ENCODE measurements at regions not wholly inside any gene's neighbourhood (a gene's known extent, or its start where the extent isn't known, plus 50 kb on each side); places are given as distances from the start of the nearest gene placed in this dataset.

DNA sequence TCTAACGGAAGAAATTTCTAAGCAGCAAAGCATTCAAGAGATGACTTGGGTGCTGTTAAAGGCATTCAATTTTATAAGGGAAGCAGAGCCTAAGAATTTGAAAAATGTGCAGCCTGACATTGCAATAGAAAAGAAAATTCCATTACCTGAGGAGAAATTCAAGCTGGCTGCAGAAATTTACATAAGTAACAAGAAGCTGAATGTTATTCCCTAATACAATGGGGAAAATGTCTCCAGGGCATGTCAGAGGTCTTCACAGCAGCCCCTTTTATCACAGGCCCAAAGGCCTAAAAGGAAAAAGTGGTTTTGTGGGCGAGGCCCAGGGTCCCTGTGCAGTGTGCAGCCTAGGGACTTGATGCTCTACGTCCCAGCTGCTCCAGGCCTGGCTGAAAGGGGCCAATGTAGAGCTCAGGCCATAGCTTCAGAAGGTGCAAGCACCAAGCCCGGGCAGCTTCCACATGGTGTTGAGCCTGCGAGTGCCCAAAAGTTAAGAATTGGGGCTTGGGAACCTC is 306.7 kb downstream of the RDH14 start:
- no peak for DNase-seq (ENCODE audit: low spot score)

DNA sequence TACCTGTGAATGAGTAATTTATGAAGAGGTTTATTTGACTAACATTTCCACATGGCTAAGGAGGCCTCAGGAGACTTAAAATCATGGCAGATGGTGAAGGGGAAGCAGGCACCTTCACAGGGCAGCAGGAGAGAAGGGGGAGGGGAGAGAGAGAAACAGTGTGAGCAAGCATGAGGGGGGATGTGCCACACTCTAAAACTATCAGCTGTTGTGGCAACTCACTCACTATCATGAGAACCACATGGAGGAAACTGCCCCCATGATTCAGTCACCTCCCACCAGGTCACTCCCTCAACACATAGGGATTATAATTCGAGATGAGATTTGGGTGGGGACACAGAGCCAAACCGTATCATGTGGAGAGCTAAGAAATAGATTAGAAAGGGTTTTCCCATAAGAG is 309.0 kb downstream of the RDH14 start:
- DNase-seq (ENCODE audit: low spot score) = no peak

DNA sequence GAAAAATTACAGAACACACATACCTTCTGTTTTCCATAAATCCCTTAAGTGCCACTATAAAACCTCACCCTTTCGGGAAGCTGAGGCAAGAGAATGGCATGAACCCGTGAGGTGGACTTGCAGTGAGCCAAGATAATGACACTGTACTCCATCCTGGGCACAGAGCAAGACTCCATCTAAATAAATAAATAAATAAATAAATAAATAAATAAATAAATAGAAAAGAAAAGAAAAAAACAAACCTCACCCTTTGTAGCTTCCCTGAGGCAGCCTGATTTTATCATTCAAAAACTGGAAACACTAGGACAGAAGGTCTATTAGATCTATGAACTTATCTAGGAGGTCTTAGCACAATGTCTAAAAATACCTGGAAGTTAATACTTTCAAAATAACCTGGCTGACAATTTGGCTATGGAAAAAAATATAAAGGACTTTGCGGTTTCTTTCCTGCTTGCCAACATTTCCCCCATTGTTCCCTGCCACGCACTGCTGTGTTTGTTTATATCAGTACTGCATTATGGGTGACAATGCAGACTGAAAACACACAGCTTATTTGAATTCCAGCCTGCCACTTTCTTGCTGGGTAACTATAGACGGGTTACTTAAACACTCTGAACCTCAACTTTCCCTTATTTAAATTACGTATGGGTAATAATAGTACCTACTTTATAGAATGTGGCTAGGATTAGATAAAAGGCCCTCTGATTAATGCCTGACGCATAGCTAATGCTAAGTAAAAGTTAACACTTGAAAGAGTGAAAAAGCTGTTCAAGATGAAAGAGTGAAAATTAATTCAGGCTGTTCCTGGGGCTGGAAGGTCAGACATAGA is 313.0 kb downstream of the RDH14 start:
- no peak for DNase-seq (ENCODE audit: low spot score)

DNA sequence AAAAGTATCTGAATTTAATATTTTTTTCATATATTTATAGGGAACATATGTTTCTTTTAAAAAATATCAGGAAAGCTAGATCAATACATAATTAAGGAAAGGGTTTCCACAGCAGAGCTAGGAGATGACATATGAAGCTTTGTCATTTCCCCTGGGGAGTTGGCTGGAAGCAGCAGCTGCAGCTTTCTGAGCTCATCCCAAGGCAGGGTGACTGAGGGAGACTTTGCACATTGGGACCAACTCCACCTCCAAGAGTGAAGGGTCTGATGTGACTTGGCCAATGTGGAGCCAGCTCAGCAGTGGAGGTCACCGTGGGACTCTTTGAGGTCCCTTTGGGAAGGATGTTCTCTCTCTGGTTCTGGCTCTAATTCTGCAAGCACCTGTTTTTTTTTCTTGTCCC is 315.1 kb downstream of the RDH14 start:
- DNase-seq (ENCODE audit: low spot score) = no peak

DNA sequence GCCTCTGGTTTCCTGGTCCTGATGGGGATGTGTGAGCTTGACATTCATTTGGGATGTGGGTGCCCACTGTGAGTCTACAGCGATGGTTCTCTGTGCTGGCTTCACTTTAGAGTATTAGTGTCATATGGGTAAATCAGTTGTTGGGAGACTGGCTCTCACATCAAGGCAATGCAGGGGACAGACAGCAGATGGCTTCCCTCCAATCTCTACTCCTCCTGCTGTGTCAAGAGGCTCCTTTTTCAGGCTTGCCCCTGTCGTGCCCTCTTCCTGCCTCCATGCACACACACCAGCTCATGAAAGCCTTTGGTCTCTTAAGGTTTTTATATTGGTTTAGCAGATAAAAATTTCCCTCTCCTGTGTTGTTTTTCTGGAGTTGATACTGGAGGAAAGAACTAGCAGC is 315.6 kb downstream of the RDH14 start:
- DNase-seq (ENCODE audit: low spot score) = no peak

DNA sequence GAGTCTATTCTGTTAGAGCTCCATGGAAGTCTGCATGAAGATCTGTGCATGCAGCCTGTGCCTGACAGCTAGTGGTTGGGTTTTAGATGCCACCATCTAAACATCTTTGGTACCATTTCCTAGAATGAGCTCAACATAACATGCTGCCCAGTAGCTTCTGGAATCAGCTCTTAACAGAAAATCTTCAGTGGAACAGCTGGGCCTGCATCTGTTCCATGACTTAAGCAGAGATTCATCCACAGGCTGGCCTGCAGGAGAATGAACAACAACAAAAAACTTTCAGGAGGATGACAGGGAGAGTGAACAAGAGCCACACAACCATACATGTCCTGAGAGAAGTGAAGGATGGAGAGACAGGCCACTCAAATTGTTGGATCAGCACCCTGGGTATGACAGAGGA is 316.6 kb downstream of the RDH14 start:
- DNase-seq (ENCODE audit: low spot score) = no peak

DNA sequence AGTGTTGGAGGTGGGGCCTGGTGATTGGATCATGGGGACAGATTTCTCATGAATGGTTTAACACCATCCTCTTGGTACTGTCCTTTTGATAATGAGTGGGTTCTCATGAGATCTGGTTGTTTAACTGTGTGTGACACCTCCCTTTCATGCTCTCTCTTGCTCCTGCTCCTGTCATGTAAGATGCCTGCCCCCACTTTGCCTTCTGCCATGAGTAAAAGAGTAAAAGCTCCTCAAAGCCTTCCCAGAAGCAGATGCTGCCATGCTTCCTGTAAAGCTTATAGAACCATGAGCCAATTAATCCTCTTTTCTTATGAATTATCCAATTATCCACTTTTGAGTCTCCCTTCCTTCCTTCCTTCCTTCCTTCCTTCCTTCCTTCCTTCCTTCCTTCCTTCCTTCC is 317.7 kb downstream of the RDH14 start:
- no peak for DNase-seq (ENCODE audit: low spot score)

DNA sequence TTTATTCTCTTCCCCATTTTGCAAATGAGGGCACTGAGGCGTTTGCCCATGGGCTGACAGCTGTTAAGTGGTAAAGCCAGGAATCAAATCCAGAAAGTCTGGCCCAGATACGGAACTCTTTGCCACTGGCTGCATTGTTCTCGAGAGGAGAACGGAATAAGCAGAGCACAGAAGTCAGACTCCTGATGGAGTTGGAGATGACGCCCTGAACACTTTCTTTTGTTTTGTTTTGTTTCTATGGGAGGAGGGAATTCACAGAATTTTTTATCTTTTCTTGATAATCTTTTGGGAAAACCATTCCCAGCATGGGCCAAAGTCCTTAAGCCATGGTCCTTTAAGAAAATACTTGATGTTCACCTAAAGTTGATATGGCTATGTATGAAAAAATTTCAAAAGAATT is 322.2 kb downstream of the RDH14 start:
- no peak for DNase-seq (ENCODE audit: low spot score)

DNA sequence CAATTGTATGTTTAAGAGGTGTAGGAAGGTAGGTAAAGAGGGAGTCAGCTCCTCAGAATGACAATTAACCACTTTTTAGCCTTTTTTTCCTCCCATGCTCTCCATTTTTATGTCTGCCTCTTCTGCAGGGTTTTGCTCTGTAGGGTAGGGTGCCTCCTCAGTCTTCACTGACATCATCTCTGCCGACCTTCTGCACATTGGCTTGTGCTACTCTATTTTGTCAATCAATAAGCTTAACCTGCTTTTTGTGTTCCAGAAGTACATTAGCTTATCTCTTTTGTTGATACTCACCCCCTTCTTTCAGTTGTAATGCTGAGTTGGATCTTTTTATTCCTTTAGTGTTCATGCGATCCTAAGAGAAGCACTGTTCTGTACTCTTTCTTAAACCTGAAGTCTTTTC is 323.2 kb downstream of the RDH14 start:
- no peak for DNase-seq (ENCODE audit: low spot score)

DNA sequence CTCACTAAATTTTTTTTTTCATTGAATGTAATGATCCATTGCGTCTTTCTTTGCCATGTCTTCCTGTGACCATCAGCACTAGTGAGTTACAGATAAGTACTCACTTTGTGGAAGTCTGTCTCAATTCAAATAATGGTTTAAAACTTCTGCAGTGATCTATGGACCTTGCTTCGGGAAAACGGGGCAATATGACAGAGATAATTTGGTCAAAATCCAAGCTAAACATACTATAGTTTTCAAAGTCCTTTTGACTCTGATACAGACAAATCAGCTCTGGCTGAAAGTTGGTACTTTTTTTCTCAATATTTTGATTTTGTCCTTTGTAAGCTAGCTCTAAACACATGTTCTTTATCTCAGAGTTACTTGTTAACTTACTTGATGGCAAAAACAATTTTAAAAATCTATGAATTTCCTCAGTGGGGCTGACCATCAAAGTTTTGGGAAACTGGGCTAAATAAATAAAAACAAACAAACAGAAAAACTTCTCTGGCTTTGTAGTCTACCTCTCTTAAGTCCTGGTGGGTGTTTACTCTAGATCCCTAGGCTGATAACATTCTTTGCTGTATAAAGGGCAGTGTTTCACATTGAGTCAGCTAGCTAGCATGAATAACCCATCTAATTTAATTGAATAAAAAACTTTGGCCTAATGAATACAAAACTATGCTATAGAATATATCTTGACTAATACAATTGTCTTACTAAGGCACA is 327.6 kb downstream of the RDH14 start:
- no peak for DNase-seq (ENCODE audit: low spot score)

DNA sequence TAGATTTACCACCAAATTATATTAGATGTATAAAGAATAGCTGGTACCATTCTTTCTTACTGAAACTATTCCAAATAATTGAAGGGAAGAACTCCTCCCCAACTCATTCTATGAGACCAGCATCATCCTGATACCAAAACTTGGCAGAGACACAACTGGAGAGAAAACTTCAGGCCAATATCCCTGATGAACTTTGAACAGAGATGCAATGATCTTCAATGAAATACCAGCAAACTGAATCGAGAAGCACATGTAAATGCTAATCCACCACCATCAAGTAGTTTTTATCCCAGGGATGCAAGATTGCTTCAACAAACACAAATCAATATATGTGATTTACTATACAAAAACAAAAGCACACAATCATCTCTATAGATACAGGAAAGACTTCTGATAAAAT is 329.8 kb downstream of the RDH14 start:
- DNase-seq (ENCODE audit: low spot score) = no peak

DNA sequence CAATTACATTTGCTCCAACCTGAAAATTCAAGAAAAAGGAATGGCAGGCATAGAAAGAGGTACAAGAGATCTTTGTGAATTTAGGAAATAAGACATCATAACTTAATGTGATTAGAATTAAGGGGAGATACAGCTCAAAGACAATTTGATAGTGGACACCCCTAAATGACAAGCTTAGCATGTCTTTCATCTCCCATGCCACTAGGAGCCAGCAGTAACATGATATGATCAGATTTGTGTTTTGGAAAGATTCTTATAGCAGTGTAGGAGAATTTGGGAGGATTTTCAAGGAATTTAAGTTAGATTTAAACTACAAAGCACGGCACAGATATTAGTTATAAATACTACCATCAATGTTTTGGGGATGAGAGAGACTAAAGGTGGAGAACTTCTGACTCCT is 340.8 kb downstream of the RDH14 start:
- DNase-seq (ENCODE audit: low spot score) = no peak

DNA sequence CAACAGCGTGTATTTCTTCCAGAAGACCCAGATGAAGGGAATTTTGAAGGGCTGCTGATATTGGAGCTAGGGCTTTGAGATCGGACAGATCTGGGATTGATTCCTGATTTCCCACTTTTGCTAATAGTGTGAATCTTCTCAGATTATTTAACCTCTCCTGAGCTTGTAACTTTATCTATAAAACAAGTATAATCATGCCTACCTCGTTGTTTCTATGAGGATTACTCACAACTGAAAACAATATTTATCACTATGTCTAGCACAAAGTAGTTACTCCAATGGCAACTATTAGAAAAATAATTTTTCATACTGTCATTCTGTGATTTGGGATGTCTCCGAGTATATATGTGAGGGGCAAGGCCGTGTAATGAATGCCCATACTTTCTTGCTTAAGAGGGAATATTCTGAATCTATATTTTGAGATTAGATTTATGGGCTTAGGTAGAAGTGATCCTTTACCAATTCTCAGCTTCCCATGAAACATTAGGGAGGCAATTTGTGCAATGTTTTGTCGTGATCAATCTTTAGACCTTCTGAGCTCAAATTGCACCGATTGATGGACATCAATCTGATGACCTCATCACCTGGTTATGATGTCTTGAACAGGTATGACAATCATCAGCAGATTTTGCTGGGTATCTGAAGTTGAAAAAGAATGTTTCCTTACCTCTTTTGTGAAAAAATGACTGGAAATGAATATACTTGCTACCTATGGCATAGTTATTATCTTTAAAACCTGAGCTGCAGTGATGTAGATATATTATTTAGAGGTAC is 339.9 kb downstream of the KCNS3 start:
- DNase-seq (ENCODE audit: low spot score) = no peak

DNA sequence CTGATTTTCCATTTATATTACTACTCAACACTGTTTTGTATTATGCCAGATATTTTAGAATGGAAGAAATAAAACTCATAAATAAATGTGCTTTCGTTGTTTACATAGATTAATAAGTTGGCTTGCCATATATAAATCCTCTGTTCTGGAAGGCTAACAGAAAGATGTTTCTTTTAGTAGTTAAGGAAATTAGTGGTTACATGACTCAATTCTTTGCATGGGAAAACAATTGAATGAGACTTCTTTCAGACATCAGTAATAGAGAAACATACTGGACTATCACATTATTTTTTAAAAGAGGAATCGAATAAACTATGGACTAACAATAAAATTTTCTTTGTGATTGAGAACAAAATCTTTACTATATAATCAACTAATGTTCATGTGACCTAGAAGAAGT is 336.5 kb downstream of the KCNS3 start:
- DNase-seq (ENCODE audit: low spot score) = no peak

DNA sequence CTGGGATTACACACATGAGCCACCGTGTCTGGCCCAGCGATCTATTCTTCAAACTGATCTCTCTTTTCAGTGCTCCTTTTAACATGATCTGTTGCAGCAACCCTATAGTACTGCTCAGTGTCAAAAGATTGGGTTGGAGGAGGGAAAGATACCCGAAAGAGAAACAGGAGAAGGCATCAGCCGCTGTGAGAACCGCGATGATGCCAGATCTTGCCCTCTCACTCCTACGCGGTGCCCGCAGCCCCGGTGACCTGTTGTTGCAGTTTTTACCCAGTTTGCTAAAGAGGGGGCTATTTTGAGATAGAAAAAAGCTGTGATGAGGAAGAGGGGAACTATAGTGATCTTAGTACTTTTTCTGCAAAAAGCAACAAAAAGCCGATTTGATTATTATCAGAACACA is 335.5 kb downstream of the KCNS3 start:
- DNase-seq (ENCODE audit: low spot score) = no peak

DNA sequence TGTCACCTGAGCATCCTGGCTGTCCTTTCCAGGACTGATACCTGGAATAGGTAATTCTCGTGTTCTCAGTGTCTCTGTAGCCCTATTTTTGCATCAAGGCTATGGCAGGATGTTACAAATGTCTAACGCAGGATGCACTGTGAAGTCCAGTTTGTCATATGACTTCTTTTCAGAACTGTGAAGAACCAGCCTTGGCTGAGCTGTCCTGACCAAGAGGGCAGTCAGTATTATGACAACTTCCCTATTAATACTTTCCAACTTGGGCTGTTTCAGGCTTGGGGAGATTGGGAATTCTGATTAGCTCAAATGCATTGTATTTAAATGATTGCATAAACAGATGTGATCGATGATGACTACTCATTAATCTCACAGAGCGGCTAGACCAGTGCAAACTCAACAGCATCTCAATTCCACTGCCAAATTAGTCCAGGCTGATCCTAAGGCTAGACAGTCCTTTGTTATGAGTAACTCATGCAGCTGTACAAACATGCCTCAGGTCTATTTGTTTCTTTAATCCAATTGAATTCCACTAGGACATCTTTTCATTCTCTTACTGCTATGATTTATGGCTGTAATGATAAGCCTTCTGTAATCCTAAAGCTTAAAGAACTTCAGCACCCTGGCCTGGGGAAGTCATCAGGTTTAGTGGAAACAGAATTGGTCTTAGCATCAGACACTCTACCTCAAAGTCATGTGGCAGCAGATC is 331.6 kb downstream of the KCNS3 start:
- no peak for DNase-seq (ENCODE audit: low spot score)

DNA sequence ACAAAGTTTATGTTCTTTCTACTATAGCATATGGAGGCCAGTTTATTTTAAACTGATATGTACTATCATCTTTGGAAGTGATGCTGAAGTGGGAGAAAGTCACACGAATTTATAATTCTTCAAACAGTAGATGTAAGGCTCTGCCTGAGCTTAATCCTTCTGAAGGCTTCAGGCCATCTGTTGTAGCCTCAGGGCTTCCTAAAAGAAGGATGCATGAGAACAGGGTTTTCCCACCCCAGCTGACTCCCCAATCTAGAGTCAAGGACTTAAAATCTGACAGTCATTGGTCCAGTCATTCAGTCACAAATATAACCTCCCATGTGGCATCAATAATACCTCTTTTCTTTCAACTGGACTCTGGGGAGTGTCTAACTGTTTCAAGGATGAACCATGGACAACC is 330.5 kb downstream of the KCNS3 start:
- DNase-seq (ENCODE audit: low spot score) = no peak

DNA sequence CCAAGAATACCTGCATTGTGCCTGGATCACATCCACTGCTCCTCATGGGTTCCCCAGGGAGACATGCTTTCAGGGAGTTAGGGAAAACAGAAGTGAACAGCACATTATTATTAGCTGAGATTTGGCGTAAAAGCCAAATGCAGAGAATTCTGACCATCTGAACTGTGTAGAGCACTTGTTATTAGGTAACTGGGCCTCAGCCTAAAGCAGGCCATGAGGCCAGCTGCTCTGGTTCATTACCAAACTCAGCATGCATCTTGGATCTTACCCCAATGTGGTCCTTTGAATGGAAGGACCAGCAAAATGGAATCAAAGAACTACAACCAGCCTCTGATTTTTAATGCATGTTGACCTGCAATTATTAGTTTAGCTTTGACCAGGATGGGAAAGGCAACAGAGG is 322.3 kb downstream of the KCNS3 start:
- no peak for DNase-seq (ENCODE audit: low spot score)

DNA sequence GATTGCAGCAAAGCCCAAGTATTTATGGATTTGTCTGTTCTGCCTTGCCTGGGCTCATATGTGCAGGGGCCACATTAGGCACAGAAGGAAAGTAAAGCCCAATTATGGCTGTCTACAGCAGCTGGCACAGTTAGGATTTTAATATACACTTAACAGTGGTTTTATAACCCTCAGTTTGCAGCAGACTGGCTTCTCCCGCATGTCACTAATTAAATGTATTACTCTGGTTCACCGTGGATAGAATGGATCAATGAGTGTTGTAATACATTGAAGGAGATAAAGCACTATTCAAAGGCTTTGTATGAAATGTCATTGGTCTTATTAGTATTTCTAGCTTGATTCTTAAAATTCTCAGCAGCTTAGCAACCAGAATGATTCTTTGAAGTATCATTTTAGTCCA is 320.2 kb downstream of the KCNS3 start:
- no peak for DNase-seq (ENCODE audit: low spot score)

DNA sequence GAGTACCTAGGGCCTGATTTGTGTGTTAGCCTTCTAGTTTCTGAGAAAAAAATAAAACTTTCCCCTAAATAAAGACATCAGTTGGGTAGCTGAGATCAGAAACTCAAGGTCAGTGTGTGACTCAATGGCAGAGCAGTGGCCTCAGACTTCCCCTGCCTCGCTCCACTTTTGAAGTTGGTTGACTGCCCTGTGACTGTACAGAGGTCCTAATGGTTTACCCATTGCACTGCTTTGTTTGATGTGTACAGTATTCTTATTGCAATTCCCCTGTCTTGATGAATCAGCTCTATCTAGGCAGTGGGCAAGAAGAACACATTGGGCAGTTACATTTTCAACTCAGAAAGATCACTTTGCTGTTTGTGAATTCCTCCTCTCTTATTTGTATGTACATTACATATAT is 315.7 kb downstream of the KCNS3 start:
- DNase-seq (ENCODE audit: low spot score) = no peak

DNA sequence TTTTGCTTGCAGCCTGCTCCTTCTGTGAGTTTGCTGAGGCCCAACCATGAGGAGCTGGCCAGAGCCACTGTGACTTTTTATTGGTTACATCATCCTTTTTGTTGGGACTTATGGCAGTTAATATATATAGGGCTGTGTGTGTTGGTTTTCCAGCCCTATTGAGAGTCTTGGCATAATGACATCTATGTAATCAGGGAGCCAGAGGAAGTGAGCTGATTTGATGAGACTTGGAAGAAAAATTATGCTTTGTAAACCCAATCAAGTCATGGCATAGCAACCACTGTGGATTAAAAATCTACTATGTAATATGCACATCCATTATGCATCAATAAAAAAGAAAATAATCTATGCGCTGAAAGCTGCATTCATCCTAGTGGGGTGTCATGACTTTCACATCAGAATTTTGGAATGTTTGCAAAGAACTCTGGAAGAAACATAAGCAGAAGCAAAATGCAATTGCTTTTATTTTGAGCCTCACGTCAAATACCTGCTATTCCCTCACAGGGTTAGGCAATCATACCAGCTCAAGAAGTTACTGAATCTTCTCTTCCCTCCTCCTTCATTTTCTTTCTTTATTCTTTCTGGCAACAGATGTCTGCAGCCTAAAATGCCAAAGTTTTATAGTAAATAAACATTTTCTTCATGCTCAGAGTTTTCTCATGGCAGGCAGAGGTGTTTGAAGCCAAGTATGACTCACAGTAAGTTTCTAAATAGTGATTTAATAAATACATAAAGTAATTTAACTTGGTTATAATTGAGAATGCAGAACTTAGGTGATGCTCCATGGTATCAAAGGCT is 308.5 kb downstream of the KCNS3 start:
- no peak for DNase-seq (ENCODE audit: low spot score)

Data from Ammon's horn (tissue), 1 donor.